ENCODE measurements at regions not wholly inside any gene's neighbourhood (a gene's known extent, or its start where the extent isn't known, plus 50 kb on each side); places are given as distances from the start of the nearest gene placed in this dataset.

DNA sequence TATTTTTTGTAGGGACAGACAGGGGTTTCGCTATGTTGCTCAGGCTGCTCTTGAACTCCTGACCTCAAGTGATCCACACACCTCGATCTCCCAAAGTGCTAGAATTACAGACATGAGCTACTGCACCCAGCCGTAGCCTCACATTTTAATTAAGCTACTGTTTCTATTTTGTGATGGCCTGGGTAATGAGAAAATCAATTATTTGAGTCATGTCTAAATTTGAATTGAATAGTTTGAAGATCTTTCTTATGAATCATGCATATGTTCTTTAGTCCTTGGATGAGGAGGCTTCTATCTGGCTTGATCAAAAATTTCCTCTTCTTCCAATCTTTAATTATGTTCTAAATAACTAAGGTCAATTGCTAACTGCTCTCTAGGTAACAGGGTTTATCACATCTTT, 175.0 kb downstream of the REEP3 start:
- no peak for TF ChIP-seq CTCF (IDR thresholded peaks at IDR 0.05)
- no peak for TF ChIP-seq POLR2A (IDR thresholded peaks at IDR 0.05)

Data from Peyer's patch (tissue), 4 donors.